SKM-1 treated with dmso at 0.1 percent for 144 hours (cell line): ENCODE measurements at regions not wholly inside any gene's neighbourhood (a gene's known extent, or its start where the extent isn't known, plus 50 kb on each side); places are given as distances from the start of the nearest gene placed in this dataset.
"Not testable (repeated sequence)": the region's sequence is repeated elsewhere in the genome, so short reads cannot be mapped to it uniquely, and the experiment has no call there.

Source experiments
- DNase-seq: peaks from one replicate; lab custom pipeline; 2025; ENCODE audit not compliant: unreplicated experiment; lab: John Stamatoyannopoulos, UW

DNA sequence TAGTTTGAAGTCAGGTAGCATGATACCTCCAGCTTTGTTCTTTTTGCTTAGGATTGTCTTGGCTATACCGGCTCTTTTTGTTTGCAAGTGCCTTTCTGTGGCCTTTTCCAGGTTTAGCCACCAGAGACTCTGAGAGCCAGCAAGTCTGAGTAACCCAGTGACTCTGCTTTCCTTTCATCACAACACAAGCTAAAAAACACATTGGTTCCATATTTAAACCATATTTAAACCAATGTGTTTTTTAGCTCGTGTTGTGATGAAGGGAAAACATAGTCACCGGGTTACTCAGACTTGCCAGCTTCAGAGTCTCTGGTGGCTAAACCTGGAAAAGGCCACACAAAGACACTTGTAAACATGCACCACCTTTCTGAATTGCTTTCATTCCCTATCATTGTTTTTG is 493.3 kb downstream of the NTRK2 start:
- no peak for DNase-seq

DNA sequence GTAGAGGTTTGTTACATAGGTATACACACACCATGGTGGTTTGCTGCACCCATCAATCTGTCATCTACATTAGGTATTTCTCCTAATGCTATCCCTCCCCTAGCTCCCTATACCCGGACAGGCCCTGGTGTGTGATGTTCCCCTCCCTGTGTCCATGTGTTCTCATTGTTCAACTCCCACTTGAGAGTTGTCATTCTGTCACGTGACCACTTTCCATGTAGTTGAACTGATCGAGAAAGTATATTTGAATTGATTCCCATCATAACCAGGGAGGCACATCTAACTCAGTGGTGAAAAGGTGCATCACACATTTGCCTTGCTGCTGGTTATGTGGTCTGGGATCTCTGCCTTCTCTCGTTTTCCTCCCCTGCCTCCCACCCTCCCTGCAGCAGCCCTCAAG is 491.4 kb downstream of the NTRK2 start:
- not testable (repeated sequence) for DNase-seq

DNA sequence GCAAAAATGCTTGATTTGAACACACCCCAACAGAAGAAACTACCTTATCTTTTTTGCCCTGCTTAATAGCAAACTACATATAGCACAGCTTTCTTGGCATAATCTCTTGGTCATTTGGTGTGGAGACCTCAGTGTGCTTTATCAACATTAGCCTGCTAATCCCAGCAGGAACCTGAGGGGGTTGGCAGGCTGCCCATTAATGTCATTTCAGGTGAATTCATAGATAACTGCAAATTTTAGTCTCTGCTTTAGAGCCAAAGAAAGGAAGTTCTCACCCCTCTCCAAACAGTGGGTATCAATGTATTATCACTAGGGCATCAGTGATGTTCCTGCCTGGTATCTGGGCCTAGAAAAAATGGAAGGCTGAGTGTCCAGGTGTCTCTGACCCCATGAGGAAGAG is 489.0 kb downstream of the NTRK2 start:
- DNase-seq = no peak

DNA sequence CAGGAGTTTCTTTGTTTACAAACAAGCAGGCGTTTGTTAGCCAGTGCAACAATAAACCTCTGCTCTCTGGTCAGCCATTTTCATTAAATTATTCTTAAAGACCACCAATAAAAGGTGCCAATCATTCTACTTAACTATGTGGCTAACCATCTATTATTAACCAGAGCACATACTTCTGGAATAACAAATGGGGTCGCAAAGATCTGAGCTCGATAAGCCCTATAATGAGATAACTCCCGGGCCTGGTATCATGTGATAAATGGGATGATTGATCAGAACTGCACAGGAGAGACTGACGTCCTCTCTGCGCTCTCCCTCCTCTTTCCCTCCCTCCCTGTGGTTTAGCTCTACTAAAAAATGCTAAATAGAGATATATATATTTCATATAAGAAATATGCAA is 488.2 kb downstream of the NTRK2 start:
- DNase-seq = no peak

DNA sequence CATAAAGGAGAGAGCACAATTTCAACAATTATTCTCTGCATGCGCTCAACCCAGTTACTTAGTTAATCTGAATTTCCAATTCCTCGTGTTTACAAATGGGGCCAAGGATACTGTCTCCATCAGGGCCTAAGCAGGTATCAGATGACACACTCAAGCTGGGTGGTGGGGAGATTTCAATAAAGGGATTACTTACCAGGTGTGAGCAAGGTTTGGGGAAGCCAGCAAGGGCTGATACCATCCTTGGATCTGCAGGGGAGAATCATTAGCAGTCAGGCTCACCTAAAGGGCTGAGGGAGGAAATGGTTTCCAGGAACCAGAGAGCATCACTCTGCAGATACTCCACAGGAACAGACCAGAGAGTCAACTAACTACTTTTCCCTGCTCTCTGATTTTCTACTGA is 487.1 kb downstream of the NTRK2 start:
- DNase-seq = no peak

DNA sequence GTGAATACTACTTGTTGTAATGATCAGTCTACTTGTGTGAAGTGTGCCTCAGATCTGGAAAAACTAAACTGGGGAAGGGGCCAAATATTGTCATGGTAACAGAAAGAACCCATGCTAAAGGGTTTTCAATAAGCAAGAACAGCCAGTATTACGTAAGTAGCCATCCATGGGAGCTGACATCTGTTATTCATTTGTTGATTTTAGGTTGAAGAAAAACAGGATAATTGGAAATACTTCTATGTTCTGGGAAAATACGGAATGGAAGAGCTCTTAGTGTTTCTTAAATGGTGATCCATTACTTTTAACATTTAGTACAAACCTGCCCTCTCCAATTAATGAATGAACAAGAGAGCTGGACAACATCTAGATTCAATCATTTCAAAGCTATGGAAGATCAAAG is 485.8 kb downstream of the NTRK2 start:
- DNase-seq = no peak

DNA sequence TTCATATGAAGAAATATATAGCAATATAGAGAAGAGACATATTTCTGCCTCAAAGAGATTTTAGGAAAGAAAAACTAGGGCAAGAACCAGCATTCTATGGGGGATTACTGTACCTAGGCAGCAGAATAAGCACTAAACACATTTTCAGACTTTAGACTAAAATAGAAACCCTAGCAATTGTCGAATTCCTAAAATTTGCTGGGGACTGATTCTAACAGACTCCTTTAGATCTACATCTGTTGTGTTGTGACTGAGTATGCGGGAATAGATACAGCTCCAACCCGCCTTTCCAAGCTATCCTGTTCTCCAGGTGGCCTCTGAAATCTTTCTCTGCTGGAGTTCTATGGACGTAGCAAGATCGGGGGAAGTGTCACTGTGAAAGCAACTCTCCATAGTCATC is 482.2 kb downstream of the NTRK2 start:
- DNase-seq = no peak

DNA sequence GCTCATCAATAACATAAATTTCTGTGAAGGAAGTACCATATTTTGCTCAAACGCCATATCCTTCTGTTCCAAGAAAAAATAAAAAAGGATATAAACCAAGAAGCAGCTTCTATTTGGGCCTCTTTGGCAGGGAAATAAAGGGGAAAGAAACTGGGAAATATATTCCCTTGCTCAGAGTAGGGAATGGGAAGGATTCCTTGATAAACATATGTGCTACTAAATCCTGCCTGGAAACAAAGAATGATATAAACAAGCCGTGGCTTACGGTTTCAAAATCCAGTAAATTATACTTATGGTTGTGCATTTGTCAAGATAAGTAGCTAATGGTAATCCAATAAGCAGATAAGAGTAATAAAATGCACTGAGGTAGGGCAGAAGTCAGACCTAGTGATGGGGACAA is 481.6 kb downstream of the NTRK2 start:
- no peak for DNase-seq

DNA sequence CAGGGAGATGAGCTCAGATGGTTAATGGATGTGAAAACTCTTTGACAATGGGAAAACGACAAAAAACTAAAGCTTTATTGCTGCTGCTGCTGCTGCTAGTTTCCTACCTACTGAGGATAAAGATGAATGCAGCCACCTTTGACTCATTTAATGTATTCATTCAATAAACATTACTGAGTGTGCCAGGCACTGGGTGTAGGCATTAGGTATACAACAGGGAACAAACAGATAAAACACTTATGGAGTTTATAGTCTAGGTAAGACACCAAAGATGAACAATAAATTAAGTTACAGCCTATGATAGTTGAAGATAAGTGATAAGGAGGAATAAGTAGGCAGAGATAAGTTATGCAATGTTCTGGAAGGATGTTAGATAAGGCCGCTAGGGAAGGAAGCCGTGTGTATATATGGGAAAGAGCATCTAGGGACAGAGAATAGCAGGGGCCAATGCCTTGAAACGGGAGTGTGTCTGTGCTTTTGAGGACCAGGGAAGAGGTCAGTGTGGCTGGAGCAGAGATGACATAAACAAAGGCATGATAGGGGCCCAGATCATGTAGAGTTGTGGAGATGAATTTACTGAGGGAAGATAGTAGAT is 477.6 kb downstream of the NTRK2 start:
- no peak for DNase-seq

DNA sequence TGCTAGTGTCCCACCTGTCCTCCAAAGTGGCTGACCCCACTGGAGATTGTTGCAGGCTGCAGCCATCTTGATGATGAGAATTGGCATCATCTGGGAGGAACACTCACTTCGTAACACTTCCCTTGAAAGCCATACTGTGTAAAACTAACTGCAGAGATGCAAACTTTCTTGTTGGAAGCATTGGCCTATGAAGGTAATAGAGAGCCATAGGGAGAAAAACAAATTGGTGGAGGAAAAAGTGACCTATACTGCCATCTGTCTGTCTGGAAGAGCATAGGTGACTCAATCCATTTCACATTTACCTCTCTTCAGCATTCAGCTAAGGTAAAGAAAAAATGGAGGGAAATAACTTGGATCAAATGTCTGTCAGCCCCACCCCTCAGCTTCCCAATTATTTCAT is 473.4 kb downstream of the NTRK2 start:
- DNase-seq = no peak

DNA sequence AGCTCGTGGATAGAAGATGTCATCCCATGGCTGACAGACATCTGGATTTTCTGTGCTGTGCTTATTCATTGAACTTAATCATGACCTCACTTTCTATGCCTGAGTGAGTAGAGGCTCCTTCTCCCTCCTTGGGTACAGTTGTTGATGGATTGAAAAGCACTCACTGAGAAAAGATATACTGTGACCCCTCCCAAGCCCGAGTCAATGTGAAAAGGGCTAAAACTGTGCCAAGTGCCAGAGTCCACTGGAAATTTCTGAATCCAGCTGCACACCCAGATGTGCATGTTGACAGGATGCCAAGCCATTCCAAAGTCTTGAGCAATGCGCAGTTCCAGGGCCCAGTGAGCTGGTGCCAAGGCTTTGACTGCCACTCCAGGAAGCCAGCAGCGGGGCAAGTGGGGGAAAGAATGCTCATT is 473.0 kb downstream of the NTRK2 start:
- no peak for DNase-seq

DNA sequence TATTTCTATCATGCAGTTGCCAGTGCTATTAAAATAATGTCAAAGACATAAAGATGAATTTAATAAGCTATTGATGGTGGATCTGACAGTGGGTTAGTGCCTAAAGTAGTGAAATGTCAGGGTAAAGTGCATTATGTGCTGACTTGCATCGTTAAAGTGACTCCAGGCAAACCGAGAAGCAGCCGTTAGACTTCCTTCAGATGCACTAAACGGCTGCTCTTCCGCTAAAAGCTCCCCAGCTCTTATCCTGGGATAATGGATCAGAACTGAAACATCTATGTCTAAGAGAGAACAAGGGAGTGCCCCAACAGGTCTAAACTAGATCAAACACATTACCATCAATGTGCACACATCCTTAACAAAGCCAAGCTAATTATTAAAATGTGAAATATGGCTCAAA is 468.2 kb downstream of the NTRK2 start:
- no peak for DNase-seq

DNA sequence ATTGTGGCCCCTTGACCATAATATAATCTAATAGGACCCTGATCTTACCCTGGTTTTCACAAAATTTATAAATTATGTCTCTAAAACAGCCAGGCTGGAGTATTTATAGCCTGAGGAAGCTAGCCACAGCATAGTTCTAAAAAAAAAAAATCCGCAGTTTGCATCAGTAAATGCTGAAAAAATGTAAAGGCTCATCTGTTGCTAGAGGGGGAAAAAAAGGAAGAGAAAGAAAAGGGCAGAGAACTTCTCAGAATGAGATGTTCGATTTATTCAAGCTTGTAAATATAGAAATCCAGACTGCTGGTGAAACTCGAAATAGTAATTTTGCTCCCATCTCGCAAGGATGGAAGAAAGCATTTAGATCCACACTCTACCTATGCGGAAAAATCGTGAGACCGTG is 467.5 kb downstream of the NTRK2 start:
- no peak for DNase-seq

DNA sequence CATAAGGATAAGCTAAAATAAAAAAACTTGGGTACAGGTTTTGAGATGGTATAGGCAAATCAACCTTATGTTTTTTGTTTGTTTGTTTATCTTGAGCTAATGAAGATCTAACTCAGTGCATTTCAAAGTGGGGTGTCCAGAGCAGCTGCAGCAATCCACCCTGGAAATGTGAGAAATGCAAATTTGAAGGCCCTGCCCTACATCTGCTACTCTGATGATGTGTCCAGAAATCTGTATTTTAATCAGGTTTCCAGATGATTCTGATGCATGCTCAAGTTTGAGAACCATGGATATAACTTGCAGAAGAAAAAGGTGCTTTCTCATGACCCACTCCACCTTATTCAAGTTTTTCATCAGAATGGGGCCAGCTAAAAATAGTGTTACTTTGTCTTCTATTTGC is 467.0 kb downstream of the NTRK2 start:
- no peak for DNase-seq

DNA sequence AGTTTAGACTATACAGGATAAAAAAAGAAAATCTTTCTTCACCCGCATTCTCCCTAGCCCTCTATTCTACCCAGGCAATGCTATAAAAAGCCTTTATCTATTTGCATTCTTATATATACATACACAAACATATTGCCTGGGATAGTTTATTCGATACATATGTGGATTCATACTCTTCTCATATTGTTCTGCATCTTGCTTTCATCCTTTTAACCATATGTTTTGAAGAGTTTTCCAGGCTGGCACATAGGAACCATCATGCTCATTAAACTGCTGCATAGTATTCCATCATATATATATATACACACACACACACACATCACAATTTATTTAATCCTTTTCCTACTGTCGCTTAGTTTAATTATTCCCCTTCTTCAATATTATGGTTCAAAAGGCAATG is 461.2 kb downstream of the NTRK2 start:
- DNase-seq = no peak

DNA sequence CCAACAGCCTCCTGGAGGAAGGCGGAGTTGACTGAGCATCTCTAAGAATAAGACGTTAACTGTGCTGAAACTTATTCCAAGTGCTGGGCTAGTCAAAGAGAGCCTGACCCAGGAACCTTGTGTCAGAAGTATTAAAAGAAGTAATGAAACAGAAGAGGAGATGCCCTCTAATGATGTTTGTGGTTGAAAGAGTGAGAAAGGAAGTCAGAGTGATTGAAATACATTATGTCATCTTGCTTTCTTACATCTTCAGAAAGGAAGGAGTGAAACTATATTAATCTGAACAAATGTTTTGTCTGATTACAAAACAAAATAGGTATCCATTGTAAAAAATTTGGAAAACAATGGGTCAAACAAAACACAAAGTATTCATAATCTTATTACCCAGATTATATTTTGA is 460.7 kb downstream of the NTRK2 start:
- no peak for DNase-seq

DNA sequence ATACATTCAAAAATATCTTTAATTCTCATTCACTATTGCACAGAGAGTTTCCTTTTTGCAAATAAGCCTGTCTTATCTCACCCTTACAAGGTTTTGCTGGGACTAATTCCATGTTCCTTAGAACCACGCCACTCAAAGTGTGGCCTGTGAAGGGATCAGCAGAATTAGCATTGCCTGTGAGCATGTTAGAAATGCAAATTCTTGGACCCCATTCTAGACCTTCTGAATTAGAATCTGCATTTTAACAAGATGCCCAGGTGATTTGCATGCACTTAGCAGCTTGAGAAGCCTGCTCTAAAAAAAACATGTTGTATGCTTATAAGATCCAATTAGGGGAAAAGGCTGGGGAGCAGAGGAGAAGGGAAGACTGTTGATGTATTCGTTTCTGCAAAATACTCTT is 460.0 kb downstream of the NTRK2 start:
- DNase-seq = no peak

DNA sequence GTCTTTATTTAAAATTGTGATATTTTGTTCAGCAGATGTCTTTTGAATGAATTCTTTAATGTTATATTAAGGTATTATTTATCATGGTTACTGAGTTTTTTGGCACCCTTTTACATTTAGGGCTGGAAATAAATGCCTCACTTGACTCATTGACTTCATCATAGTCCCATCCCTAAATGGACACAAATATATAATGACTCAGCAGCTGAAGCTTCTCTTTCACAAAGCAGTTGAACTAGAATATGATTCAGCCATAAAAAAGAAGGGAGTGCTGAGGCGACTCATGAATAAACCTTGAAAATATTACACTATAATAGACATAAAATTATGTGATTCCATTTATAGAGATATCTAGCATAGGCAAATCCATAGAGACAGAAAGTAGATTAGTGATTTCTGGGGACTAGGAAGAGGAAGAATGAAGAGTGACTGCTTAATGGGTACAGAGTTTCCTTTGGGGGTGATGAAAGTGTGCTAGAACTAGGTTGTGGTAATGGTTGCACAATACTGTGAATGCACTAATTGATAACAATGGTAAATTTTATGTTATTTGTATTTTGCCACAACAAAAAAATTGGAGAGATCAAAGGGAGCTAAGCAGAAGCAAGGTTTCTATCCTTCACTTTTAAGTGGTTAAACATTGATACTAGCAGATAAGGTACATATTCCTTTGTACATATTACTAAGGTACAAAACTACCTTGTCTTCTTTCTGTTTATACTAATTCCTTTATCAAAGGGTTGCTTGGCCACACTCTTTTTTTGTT is 449.6 kb downstream of the NTRK2 start:
- DNase-seq = no peak

DNA sequence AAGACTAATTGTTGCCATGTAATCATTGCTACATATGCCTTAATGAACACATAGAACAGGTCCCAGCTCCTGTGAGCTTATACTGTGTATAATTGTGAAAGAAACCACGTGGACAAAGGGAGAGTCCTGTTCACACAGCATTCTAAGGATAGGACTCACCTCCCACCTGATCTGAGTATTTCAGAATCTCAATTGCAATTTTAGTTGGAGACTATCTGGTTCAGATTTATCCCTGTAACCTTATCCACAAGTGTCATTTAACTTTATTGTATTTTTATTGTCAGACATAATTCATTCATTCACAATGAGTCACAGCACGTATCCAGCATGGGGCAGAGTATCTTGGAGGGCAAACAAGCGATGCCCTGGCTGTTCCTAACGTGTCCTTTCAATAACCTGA is 448.3 kb downstream of the NTRK2 start:
- no peak for DNase-seq

DNA sequence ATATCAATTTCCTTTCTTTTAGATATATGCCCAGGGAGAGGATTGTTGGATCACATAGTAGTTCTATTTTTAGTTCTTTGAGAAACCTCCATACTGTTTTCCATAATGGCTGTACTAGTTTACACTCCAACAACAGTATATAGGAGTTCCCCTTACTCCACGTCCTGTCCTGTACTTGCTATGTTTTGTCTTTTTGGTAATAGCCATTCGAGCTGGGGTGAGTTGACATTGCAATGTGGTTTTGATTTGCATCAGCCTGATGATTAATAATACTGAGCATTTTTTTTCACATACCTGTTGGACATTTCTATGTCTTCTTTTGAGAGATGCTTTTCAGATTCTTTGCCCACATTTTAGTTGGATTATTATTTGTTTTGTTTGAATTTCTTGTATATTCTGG is 445.9 kb downstream of the NTRK2 start:
- DNase-seq = no peak

DNA sequence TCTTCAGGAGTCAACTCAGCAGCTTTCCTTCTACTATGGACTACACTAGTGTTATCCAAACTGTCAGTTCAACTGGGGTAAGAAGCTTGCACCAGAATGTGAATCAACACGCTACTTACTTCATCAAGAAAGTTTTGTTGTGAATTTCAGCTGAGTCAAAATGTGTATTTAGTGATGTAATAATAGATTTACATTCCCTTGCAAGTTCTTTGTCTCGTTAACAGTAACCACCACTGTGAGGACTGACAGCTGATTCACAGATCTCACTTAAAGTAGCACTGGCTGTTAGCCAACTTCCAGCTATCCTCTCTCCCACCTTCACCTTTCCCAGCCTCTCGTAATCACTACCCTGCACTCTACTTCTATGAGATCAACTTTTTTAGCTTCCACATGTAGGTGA is 445.3 kb downstream of the NTRK2 start:
- DNase-seq = no peak

DNA sequence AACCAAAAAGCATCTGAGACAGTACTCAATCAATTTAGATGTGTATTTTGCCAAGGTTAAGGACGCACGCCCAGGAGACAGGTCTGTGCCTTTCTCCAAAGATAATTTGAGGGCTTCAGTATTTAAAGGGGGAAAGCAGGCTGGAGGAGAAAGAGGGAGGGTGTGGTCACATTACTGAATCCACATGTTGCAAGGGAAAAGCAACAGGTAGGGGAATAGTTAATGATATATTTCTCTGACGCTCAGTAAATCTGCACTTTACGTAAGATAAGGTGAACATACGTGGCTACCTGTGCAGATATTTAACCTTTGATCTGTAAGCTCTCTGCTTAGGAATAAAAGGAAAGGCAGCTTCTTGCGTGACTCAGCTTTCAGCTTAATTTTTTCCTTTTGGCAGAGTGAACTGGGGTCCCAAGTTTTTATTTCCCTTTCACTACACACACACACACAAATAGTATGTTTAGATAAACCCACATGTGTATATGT is 443.4 kb downstream of the NTRK2 start:
- no peak for DNase-seq

DNA sequence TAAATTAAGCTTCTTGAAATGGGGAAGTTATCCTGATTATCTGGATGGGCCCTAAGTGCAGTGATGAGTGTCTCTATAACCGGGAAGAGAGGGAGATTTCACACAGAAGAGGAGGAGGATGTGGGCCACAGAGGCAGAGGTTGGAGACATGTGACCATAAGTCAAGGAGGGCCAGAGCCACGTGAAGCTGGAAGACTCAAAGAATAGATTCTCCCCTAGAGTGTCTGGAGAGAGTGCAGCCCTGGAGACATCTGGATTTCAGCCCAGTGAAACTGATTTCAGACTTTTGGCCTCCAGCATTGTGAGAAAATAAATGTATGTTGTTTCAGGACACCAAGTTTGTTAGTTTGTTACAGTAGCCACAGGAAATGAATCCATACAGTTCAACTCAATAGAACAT is 442.9 kb downstream of the NTRK2 start:
- DNase-seq = no peak
